ENCODE measurements at regions not wholly inside any gene's neighbourhood (a gene's known extent, or its start where the extent isn't known, plus 50 kb on each side); places are given as distances from the start of the nearest gene placed in this dataset.

DNA sequence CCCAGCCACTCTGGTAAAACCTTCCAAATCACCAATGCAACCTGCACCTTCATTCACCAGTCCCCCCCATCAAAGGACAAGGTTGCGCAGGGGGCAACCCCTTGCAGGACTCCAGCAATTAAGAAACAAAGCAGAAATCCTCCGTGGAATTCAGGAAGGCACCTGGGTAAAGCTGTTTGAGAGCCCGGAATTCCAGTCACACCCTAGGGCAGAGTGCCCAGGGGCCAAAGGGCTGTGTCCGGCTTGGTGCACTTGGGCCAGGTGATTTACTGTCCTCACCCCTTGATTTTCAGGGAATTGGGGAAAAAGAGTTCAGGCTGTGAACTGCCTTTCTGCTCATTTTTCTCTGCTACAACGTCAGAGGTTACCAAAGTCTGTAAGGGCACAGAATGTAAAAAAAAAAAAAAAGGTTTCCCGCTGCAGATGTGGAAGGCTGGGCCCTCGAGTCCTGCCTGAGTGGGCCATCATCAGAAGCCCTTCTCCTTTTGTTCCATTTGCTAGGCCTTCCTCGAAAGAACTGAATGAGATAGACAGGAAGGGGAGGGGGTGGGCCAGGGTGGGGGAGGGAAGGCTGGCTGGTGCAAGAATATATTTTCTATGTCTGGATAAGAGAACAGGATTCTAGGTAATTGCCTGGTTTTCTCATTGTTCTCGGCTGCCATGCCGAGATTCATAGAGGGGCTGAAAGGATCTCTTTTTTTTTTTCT is 266.5 kb upstream of the PSMD7 start (continued):
- TF ChIP-seq, protein P1, sequence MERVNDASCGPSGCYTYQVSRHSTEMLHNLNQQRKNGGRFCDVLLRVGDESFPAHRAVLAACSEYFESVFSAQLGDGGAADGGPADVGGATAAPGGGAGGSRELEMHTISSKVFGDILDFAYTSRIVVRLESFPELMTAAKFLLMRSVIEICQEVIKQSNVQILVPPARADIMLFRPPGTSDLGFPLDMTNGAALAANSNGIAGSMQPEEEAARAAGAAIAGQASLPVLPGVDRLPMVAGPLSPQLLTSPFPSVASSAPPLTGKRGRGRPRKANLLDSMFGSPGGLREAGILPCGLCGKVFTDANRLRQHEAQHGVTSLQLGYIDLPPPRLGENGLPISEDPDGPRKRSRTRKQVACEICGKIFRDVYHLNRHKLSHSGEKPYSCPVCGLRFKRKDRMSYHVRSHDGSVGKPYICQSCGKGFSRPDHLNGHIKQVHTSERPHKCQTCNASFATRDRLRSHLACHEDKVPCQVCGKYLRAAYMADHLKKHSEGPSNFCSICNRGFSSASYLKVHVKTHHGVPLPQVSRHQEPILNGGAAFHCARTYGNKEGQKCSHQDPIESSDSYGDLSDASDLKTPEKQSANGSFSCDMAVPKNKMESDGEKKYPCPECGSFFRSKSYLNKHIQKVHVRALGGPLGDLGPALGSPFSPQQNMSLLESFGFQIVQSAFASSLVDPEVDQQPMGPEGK (CRISPR knock-in tag; IDR thresholded peaks at IDR 0.05; ENCODE audit: borderline replicate concordance): no peak

DNA sequence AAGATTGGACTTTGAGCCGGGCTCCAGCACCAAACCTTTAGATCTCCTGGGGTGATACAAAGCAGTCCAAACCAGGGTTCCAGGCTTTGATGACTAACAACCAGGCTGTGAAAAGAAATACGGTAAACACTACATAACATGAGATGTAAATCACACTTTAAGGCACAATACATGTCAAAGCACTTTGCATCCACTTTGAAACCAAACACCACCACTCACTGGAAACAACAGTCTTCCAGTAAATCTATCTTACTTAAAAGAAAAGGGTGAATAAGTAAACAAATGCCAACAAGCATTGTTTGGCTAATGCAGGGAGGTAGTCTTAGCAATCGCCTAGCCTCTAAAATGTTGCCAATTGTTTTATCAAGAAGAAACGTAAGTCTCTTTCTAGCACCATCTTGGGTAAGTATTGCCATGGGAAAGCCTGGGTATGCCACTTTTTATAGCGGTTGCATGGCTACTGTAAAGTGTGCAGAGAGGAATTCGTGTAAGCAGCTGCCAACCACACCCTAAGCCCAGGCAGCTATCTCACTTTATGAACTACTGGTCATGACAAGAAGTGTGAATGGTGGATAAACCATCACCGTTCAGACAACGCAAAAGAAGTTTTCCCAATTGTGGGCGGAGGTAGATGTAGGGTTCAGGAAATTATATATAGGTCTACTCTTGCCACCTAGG is 267.4 kb upstream of the PSMD7 start:
- no peak for ATAC-seq
- TF ChIP-seq, protein P2, sequence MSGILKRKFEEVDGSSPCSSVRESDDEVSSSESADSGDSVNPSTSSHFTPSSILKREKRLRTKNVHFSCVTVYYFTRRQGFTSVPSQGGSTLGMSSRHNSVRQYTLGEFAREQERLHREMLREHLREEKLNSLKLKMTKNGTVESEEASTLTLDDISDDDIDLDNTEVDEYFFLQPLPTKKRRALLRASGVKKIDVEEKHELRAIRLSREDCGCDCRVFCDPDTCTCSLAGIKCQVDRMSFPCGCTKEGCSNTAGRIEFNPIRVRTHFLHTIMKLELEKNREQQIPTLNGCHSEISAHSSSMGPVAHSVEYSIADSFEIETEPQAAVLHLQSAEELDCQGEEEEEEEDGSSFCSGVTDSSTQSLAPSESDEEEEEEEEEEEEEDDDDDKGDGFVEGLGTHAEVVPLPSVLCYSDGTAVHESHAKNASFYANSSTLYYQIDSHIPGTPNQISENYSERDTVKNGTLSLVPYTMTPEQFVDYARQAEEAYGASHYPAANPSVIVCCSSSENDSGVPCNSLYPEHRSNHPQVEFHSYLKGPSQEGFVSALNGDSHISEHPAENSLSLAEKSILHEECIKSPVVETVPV (CRISPR knock-in tag; IDR thresholded peaks at IDR 0.05): no peak
- no peak for TF ChIP-seq TSHZ2 (CRISPR knock-in tag; IDR thresholded peaks at IDR 0.05)
- TF ChIP-seq ZFP3 (CRISPR knock-in tag; IDR thresholded peaks at IDR 0.05): no peak
- TF ChIP-seq SNAI2 (CRISPR knock-in tag; IDR thresholded peaks at IDR 0.05): no peak
- TF ChIP-seq ISL1 (CRISPR knock-in tag; IDR thresholded peaks at IDR 0.05): no peak
- no peak for TF ChIP-seq ZFP30 (CRISPR knock-in tag; IDR thresholded peaks at IDR 0.05)
- TF ChIP-seq ZNF8 (CRISPR knock-in tag; IDR thresholded peaks at IDR 0.05): no peak
- TF ChIP-seq OSR1 (CRISPR knock-in tag; IDR thresholded peaks at IDR 0.05): no peak
- no peak for TF ChIP-seq ESRRG (CRISPR knock-in tag; IDR thresholded peaks at IDR 0.05)
- TF ChIP-seq ZNF565 (CRISPR knock-in tag; conservative IDR thresholded peaks at IDR 0.05; ENCODE audit: low read depth): no peak
- no peak for TF ChIP-seq GLIS3 (CRISPR knock-in tag; IDR thresholded peaks at IDR 0.05)
- TF ChIP-seq, protein P1 (CRISPR knock-in tag; IDR thresholded peaks at IDR 0.05; ENCODE audit: borderline replicate concordance): no peak
- TF ChIP-seq BACH2 (CRISPR knock-in tag; IDR thresholded peaks at IDR 0.05; ENCODE audit: borderline replicate concordance): no peak
- TF ChIP-seq TOX (CRISPR knock-in tag; IDR thresholded peaks at IDR 0.05; ENCODE audit: borderline replicate concordance): no peak
- no peak for TF ChIP-seq CREB5 (CRISPR knock-in tag; IDR thresholded peaks at IDR 0.05; ENCODE audit: low read depth)
- no peak for TF ChIP-seq TCF4 (CRISPR knock-in tag; IDR thresholded peaks at IDR 0.05; ENCODE audit: borderline replicate concordance)
- TF ChIP-seq POU6F1 (CRISPR knock-in tag; IDR thresholded peaks at IDR 0.05; ENCODE audit: borderline replicate concordance, low read depth): no peak
- TF ChIP-seq CSDC2 (CRISPR knock-in tag; IDR thresholded peaks at IDR 0.05): no peak
- TF ChIP-seq ZNF70 (CRISPR knock-in tag; IDR thresholded peaks at IDR 0.05): no peak

Data from SK-N-SH treated with all-trans-retinoic acid at 6 μM for 48 hours (cell line).